Gastrocnemius medialis (tissue), 4 donors: ENCODE measurements at regions not wholly inside any gene's neighbourhood (a gene's known extent, or its start where the extent isn't known, plus 50 kb on each side); places are given as distances from the start of the nearest gene placed in this dataset.
A peak's percentile ranks its signal among the peaks of the same experiment; 100 is the strongest.
"Not testable (repeated sequence)": the region's sequence is repeated elsewhere in the genome, so short reads cannot be mapped to it uniquely, and the experiment has no call there.

Source experiments
- CTCF ChIP-seq, 5 experiments: fragments of 450-650 bp in 3 of 5; fragments of 200-600 bp in 2 of 5; sonication (generic) in 2 of 5; IDR thresholded peaks in 4 of 5; conservative IDR thresholded peaks in 1 of 5; 1 replicate in 4 of 5; 2 replicates in 1 of 5; pipeline ENCODE4 v1.5.1; 2016 to 2019; ENCODE audit warnings: antibody characterized with exemption in 5 of 5, mild to moderate bottlenecking in 3 of 5, moderate library complexity in 3 of 5
- POLR2A ChIP-seq, 2 donors: fragments of 450-650 bp; IDR thresholded peaks; one replicate each; pipeline ENCODE4 v1.6.1; 2017; ENCODE audit warnings: antibody characterized with exemption in 2 of 2, mild to moderate bottlenecking in 2 of 2, moderate library complexity in 2 of 2

DNA sequence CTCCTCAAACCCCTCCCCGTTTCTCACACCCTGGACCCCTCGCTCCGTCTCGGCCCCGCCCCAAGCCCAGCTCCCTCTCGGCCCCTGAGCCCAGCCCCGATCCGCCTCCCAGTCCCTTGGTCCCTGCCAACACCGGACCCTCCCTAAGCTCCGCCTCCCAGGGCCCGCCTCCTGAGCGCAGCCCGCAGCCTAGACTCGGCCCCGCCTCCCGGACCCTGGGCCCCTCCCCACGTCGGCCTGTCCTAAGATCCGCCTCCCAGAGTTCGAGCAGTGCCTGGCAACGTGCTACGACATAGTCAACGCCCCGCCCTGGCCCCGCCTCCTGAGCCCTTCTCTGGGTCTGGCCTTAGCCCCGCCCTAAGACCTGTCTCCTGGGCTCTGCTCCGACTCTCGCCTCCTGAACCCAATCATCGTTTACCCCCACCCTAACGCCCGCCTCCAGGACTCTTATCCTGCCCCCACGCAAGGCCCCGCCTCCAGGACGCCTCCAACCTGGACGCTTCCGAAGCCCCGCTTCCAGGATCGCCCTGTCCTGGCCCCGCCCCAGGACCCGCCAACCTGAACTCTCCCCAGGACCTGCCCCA, 53.1 kb upstream of the ROPN1B start:
- TF ChIP-seq POLR2A (IDR thresholded peaks at IDR 0.05): peak; percentile 56 to 67
- TF ChIP-seq CTCF (IDR thresholded peaks at IDR 0.05 in 4 of 5, conservative IDR thresholded peaks at IDR 0.05 in 1 of 5): not testable (repeated sequence)
